GM21526 (cell line): ENCODE measurements at regions not wholly inside any gene's neighbourhood (a gene's known extent, or its start where the extent isn't known, plus 50 kb on each side); places are given as distances from the start of the nearest gene placed in this dataset.
A peak's percentile ranks its signal among the peaks of the same experiment; 100 is the strongest.

ENCODE experiments used
- ATAC-seq: cut with Tn5 transposase; IDR thresholded peaks from one replicate; pipeline ENCODE4 v1.9.1; 2021; ENCODE audit warnings: moderate library complexity; ENCODE audit not compliant: unreplicated experiment, low FRiP score

- no peak for ATAC-seq
Measured at GRCh38 chr2:198316852-198317396, 512.5 kb downstream of the PLCL1 start.

DNA sequence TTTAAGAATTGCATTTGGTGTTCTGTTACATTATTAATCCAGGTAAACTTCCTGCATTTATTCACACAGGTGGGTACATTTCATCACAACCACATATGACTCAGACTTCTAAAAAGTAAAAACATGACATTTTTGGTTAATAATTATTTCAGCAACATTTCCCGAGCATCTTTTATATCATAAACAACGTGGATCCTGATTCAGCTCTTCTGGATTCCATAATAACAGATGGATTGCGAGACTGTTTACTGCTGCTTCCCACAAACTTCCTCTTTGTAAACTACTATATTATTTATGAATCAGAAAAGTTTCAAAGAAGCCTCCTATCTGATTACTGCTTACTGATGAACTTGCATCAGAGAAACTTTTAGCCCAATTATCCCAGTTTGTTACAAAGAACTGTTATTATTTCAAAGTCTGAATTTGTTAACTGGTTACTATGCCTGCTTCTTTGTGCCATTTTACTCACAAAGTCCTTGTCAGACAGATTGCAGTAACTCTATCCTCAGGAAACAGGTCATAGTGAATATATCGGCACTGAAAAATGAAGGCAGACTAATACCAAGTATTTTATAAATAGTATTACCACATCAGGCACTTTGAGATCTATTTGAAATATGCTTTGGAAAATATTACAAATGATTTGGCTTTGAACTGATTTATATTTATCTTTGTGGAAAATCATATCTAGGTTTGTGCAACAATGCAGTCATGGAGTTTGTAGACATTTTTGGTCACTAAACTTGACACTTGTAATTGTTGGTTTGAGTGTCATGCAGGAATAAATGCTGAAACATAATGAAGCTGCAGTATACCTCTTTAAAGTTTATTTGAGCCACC, 511.6 kb downstream of the PLCL1 start:
- no peak for ATAC-seq

DNA sequence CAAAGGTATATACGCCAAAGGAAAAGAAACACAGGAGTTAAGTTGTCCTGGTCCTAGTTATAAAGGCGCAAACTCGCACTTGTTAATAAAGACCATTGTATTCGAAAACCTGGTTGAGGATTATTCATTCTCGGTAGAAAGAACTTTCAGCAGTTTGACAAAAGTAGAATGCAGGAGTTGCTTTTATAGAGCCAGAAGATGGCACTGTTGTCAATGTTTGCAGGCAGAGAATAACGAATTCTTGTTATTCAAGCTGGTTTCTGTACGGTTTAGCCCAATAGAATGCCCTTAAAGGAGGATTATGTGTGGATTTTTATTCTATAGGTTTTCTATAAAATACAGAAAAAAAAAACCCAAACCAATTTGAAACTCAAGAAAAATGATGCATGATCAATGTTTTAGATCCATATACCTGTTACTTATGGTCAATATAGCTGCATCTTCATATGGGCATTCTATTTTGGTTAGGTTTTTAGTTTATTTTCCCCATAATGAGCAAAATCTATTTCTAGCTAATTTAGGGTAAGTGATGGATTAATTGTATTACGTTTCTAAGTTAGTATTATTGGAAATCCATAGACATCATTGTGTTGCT, 510.3 kb downstream of the PLCL1 start:
- peak; percentile 67 for ATAC-seq

DNA sequence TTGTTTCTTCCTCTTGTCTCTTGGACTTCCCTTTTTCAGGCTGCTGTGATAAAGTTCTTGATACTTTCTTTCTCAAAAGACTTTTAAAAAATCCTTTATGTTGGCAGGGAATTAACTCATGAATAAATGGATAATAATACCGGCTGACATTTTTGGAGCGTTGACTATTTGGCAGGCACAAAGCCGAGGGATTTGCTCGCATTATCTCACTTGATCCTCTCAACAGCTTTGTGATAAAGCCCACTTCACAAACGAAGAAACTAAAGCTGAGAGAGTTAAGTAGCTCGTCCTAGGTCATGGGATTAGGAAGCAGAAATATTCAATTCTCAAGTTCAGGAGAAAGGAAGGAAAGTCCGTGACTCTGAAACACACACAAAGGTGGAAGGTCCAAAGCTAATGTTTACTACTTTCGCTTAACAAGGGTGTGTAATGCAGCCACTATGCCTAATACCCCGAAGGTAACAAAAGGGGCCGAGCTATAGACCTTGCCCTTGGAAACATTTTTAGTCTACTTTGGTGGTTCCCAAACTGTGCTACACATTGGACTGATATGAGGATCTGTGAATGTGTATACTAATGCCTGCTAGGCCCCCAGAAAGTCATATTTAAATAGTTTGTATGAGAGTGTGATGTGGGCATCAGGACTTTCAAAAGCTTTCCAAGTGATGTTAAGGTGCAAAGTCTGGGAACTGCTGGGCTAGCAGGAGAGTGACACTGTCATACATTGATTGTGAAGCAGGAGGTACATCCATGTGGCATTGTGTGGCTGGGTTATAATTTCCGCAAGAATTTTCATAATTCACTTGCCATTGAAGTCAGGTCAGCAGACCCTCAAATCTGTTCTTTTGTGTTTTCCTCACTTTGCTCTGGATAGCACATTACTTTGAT, 508.4 kb downstream of the PLCL1 start:
- no peak for ATAC-seq

DNA sequence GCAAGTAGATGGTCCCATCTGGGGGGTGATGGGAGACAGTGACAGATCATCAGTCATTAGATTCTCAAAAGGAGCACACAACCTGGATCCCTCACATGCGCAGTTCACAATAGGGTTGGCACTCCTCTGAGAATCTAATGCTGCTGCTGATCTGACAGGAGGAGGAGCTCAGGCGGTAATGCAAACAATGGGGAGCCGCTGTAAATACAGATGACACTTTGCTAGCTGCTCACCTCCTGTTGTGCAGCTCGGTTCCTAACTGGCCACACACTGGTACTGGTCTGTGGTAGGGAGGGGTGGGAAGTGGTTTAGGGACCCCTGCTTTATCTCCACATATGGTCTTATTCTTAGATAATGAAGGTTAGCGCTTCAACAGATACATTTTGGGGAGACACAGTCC, 506.6 kb downstream of the PLCL1 start:
- no peak for ATAC-seq

GRCh38 chr2:198309673-198310280, 505.4 kb downstream of the PLCL1 start:
- ATAC-seq = no peak

GRCh38 chr2:198309081-198309480, 504.7 kb downstream of the PLCL1 start:
- no peak for ATAC-seq

DNA sequence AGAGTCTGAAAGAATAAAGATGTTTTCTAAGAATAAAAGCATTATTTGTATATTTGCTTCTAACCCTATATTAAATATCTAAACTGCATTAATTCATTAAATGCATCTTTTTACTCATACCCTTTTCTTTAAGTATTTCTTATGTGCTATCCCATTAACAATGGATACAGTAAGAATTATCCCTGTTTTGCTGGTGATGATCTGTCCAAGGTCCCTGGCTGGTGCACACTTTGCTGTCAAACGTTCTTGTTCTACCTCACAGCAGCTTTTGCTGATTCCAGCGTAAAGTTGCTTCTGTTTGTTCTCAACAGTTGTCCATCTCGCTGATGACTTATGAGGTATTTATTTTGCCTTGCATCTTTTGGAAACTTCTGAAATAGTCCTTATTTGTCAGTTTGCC, 504.0 kb downstream of the PLCL1 start:
- ATAC-seq = no peak

DNA sequence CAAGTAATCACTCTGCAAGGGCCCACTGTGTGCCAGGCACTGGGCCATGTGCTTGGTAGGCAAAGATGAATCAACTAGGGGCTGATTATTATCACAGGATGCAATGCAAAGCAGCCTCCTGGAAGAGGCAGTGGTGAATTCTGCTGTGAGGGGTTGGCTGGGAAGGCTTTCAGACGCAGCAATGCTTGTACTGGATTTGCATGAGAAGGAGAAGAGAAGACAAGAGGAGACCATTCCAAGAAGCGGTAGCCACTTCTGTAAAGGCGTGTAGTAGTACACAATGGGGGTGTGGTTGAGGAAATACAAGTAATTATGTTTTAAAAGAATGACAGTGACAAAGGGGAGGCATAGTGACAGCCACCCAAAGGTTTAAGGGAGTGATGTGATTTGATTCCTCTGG, 502.7 kb downstream of the PLCL1 start:
- ATAC-seq = no peak

- ATAC-seq = no peak
Measured at GRCh38 chr2:198304859-198305258, 500.5 kb downstream of the PLCL1 start.

- ATAC-seq = no peak
Measured at GRCh38 chr2:198297350-198297749, 493.0 kb downstream of the PLCL1 start.

GRCh38 chr2:198296665-198297308, 492.4 kb downstream of the PLCL1 start:
- ATAC-seq = peak; percentile 90

DNA sequence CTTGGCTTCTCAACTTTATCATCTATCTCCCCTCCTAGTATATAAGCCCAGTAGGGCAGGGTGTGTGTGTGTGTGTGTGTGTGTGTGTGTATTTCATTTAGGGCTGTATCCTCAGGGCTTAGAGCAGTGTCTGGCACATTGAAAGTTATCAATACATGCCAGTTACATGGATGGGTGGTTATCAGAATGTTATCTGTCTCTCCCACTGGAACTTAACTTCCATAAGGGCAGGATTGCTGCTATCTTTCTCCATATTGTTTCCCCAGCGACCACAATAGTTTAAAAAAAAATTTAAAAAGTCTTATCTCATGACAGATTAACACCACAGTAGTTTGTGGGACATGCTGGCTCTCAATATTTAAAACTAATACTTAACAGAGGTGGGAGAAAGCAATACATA, 488.9 kb downstream of the PLCL1 start:
- no peak for ATAC-seq

DNA sequence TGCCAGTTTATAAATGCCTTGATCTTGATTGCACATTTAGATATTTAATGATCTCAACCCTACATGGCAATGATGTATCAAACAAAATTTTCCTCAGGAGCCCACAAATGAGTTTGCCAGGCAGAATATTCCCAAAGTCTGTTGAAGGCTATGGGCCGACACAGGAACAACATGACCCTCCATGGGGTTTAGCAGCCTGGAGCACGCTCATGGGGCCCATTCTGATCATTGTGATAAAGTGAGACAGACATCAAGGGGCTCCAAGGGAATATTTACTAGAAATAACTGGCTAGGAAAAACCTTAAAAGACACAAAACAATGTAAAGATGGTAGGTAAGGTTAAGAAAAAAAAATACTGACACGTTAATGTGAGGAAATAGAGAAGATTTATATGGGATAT, 485.4 kb downstream of the PLCL1 start:
- no peak for ATAC-seq

GRCh38 chr2:198287706-198288105, 483.3 kb downstream of the PLCL1 start:
- no peak for ATAC-seq

DNA sequence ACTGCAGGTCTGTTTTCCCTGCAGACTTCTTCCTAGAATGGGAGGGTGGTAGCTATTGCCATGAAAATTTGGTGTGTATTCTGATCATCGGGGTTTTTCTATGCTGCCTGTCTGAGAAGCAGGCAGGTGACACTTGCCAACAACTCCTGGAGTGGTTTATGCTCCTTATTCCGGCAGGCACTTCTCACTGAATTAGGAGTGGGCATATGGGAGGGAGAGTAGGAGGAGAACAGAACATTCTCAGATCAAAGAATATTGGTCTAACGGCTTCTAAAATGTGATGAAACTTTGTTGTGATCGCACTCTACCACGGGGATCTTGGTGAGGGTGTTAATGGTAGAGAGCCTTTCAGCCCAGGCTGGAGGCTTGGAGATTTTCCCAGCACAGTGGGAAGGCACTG, 480.8 kb downstream of the PLCL1 start:
- no peak for ATAC-seq

GRCh38 chr2:198283146-198283545, 478.8 kb downstream of the PLCL1 start:
- no peak for ATAC-seq

DNA sequence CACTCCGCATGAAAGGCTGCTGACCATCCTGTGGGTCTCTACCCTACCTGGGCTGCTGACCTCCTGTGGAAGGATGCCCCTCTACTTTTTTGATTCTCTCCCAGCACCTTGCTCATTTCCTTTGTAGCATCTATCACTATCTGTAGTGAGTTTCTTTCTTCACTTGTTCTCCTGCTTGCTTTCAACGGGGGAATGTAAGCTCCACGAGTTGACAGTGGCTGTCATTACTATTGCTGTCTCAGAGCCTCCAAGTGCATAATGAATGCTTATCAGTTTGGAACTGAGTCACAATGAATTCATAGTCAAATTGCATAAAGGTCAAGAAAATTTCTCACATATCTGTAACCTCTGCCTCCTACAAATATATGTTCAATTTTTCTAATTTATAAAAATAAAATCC, 477.7 kb downstream of the PLCL1 start:
- no peak for ATAC-seq

DNA sequence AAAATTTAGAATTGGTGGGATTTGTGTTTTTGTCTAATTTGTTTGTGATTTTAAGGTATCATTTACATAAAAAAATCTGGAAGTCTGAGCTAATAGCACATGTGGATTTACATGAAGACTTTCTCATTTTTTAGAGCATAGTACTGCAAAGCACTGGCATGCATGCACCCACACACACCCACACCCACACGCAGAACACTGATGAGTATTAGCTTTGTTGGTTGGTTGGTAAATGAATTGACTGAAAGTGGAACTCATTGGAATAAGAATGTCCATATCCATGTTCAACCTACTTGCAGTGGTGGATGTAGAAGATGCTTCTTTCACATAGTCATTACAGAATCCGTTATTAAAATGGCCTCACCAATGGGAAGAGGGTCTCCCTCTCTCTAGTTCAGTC, 475.8 kb downstream of the PLCL1 start:
- ATAC-seq = no peak

DNA sequence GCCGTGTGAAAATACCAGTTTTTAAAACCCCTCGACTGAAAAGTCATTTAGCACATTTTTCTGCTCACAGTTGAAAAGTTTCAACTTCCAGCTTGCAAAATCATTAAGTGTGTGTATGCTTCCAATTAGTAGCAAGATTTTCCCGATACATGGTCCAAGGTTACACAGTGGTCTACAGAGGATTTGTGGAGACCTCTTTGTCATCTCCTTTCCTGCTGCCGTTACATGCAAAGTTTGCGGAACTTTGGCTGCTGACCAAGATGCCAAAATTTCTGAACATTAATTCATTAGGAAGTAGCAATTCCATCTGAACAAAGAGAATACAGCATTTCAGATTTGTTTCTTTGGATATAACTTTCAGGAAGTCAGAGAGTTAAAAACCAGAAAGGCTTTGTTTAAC, 474.6 kb downstream of the PLCL1 start:
- ATAC-seq = no peak
